ENCODE measurements at regions not wholly inside any gene's neighbourhood (a gene's known extent, or its start where the extent isn't known, plus 50 kb on each side); places are given as distances from the start of the nearest gene placed in this dataset.

- Histone ChIP-seq H3K9me3 (ENCODE audit: control insufficient read depth, low read depth, low read length) (no peaks in the 10 kb centered on the region), H2AFZ (ENCODE audit: low read length) (no peak overlapping the region), H3K56ac (ENCODE audit: insufficient read length, low read depth, low read length) (no peak overlapping the region), H2BK120ac (ENCODE audit: low read depth, low read length, poor library complexity, severe bottlenecking) (no peak overlapping the region), H3K9ac (ENCODE audit: extremely low read depth, insufficient read length, low read length) (no peak overlapping the region), H3K14ac (ENCODE audit: insufficient read depth, low read length) (no peak overlapping the region), H2BK15ac (ENCODE audit: low read depth, low read length) (no peak overlapping the region), H2BK12ac (ENCODE audit: insufficient read length, low read depth, low read length) (no peak overlapping the region), H2BK20ac (ENCODE audit: low read depth, low read length, poor library complexity, severe bottlenecking) (peak overlapping the region; percentile 33), H3K18ac (ENCODE audit: insufficient read length, low read depth, low read length) (no peak overlapping the region), H3K23me2 (ENCODE audit: insufficient read length, low read depth, low read length, poor library complexity, severe bottlenecking) (no peaks in the 10 kb centered on the region), H4K8ac (replicated peaks; ENCODE audit: insufficient read length, low read depth, low read length) (no peak overlapping the region), H4K5ac (ENCODE audit: insufficient read length, low read depth, low read length) (no peak overlapping the region), H3T11ph (ENCODE audit: low read length) (no peak overlapping the region), H4K20me1 (ENCODE audit: control insufficient read depth, insufficient read depth, insufficient read length) (no peaks in the 10 kb centered on the region), H3K4me1 (ENCODE audit: insufficient read depth, low read length) (no peaks in the 10 kb centered on the region), H3K27me3 (ENCODE audit: insufficient read depth, low read length) (no peaks in the 10 kb centered on the region), H3K79me1 (ENCODE audit: insufficient read depth, low read depth, low read length, poor library complexity, severe bottlenecking) (no peaks in the 10 kb centered on the region), H2AK5ac (ENCODE audit: insufficient read length, low read length) (no peak overlapping the region), H3K23ac (ENCODE audit: insufficient read length, low read depth, low read length) (no peak overlapping the region), H3K4me2 (ENCODE audit: insufficient read depth, insufficient read length, low read length) (no peak overlapping the region), H3K27ac (ENCODE audit: insufficient read length, low read depth, low read length) (no peak overlapping the region), H3K79me2 (ENCODE audit: insufficient read depth, low read length) (no peaks in the 10 kb centered on the region), H3K4ac (ENCODE audit: low read depth, low read length) (no peak overlapping the region), H2BK5ac (ENCODE audit: insufficient read length, low read length) (no peak overlapping the region), H4K91ac (ENCODE audit: insufficient read length, low read depth, low read length) (no peak overlapping the region)
- WGBS (ENCODE audit: extremely low coverage, insufficient read length, low lambda C conversion rate), result no CpG with 5 or more reads among the region's 2 CpGs
- Mint-ChIP-seq H3K4me1 (no peaks in the 10 kb centered on the region; a peak in 1 of 4 replicates), H3K9me3 (no peaks in the 10 kb centered on the region; a peak in 1 of 5 replicates), H3K36me3 (ENCODE audit: insufficient read depth in 1 of 3, low read depth in 3 of 3) (no peaks in the 10 kb centered on the region), H3K27me3 (ENCODE audit: low read depth) (no peaks in the 10 kb centered on the region), H3K4me3 (no peak overlapping the region), H3K27ac (no peak overlapping the region)
- TF ChIP-seq CTCF (conservative IDR thresholded peaks at IDR 0.05), result no peak
- DNase-seq, result no peak
These were observed 56.3 kb upstream of the PIRT start for GRCh38 chr17:10894220-10894619.
